HCT116 (cell line): ENCODE measurements at regions not wholly inside any gene's neighbourhood (a gene's known extent, or its start where the extent isn't known, plus 50 kb on each side); places are given as distances from the start of the nearest gene placed in this dataset.

ENCODE experiments used
- ATAC-seq: fragments of 200-7000 bp; cut with Tn5 transposase; 2 replicates; pipeline ENCODE4 v1.9.1; 2020; ENCODE audit warnings: mild to moderate bottlenecking, moderate library complexity
- BruUV-seq: library from RNA; stranded (reverse); fragments of 400-500 nt; replicated peaks from 2 replicates; lab custom pipeline; 2021; lab: Mats Ljungman, UMichigan
- CTCF ChIA-PET: fragments of 300-600 bp; sonication (Branson Sonifier 250); formaldehyde crosslinking; loops from one replicate; lab custom pipeline; 2021; ENCODE audit warnings: antibody characterized with exemption; lab: Charles Lee
- POLR2A ChIA-PET: fragments of 300-600, 350-600 bp; sonication (Branson Sonifier 250); formaldehyde crosslinking; loops from one replicate; lab custom pipeline; 2021; ENCODE audit warnings: antibody characterized with exemption; lab: Charles Lee
- RAD21 ChIA-PET, 2 experiments: fragments of 300-600 bp; sonication (Branson Sonifier 250); formaldehyde crosslinking; loops; one replicate each; lab custom pipeline; 2023; ENCODE audit warnings: low total read pairs in 2 of 2; ENCODE audit not compliant: uncharacterized antibody in 2 of 2, unreplicated experiment in 2 of 2, low non-redundant PET in 1 of 2; lab: Charles Lee
- DNase-seq: peaks from one replicate; pipeline ENCODE4 v3.0.0-alpha.2; 2010; ENCODE audit warnings: low read depth, low spot score
- H2AFZ ChIP-seq: fragments of 200-600 bp; shearing (Covaris generic), sonication (generic); 2 replicates; pipeline ENCODE4 v1.6.1; 2017; ENCODE audit warnings: low read depth, mixed run types, mixed read lengths, antibody characterized with exemption, low read length; ENCODE audit not compliant: poor library complexity, severe bottlenecking
- H3K27ac ChIP-seq: 2 replicates; pipeline ENCODE4 v1.5.1; 2012; ENCODE audit warnings: low read depth, low read length
- H3K27me3 ChIP-seq: fragments of 200-600 bp; sonication (generic); 2 replicates; pipeline ENCODE4 v1.6.1; 2016; ENCODE audit warnings: mixed run types, low read length, mixed read lengths; ENCODE audit not compliant: insufficient read depth
- H3K36me3 ChIP-seq, 2 experiments: fragments of 200-500 bp in 1 of 2; fragments of 200-600 bp in 1 of 2; sonication (Bioruptor generic) in 1 of 2; sonication (generic) in 1 of 2; 2 replicates each; pipeline versions ENCODE4 v1.5.1 to v1.6.1; 2014 to 2016; ENCODE audit warnings: low read length in 2 of 2, inconsistent platforms in 1 of 2, mixed read lengths in 1 of 2, mixed run types in 1 of 2; ENCODE audit not compliant: insufficient read depth in 2 of 2, control insufficient read depth in 1 of 2
- H3K4me1 ChIP-seq, 2 experiments: fragments of 200-600 bp in 1 of 2; sonication (generic) in 1 of 2; 2 replicates each; pipeline versions ENCODE4 v1.5.1 to v1.6.1; 2012 to 2017; ENCODE audit warnings: low read length in 2 of 2, inconsistent platforms in 1 of 2, mild to moderate bottlenecking in 1 of 2, mixed read lengths in 1 of 2, mixed run types in 1 of 2, moderate library complexity in 1 of 2; ENCODE audit not compliant: insufficient read depth in 2 of 2, control insufficient read depth in 1 of 2
- H3K4me2 ChIP-seq: fragments of 200-600 bp; sonication (generic); 2 replicates; pipeline ENCODE4 v1.6.1; 2017; ENCODE audit warnings: mixed run types, low read length, mixed read lengths
- H3K4me3 ChIP-seq, 2 experiments: fragments of 200-600 bp in 1 of 2; sonication (generic) in 1 of 2; replicated peaks in 1 of 2; 2 replicates each; pipeline ENCODE4 v1.5.1; 2011 to 2016; ENCODE audit warnings: low read length in 2 of 2, control low read depth in 1 of 2, low read depth in 1 of 2, mild to moderate bottlenecking in 1 of 2, mixed read lengths in 1 of 2, mixed run types in 1 of 2
- H3K79me2 ChIP-seq: fragments of 200-600 bp; sonication (generic); 2 replicates; pipeline ENCODE4 v1.6.1; 2017; ENCODE audit warnings: mild to moderate bottlenecking, mixed run types, low read length, moderate library complexity, mixed read lengths; ENCODE audit not compliant: insufficient read depth
- H3K9ac ChIP-seq: fragments of 200-600 bp; sonication (generic); 2 replicates; pipeline ENCODE4 v1.6.1; 2016; ENCODE audit warnings: low read length, mixed read lengths
- H3K9me2 ChIP-seq: fragments of 200-600 bp; sonication (generic), shearing (Covaris generic); 2 replicates; pipeline ENCODE4 v1.6.1; 2017; ENCODE audit warnings: mixed run types, mild to moderate bottlenecking, moderate library complexity; ENCODE audit not compliant: insufficient read depth
- H3K9me3 ChIP-seq, 2 experiments: fragments of 200-500 bp in 1 of 2; fragments of 200-600 bp in 1 of 2; sonication (Bioruptor generic) in 1 of 2; sonication (generic) in 1 of 2; 2 replicates each; pipeline ENCODE4 v1.6.1; 2014 to 2017; ENCODE audit warnings: low read length in 2 of 2, mixed read lengths in 2 of 2, inconsistent platforms in 1 of 2, low read depth in 1 of 2, mild to moderate bottlenecking in 1 of 2, mixed run types in 1 of 2, moderate library complexity in 1 of 2; ENCODE audit not compliant: control insufficient read depth in 1 of 2, insufficient read depth in 1 of 2
- H4K20me1 ChIP-seq: fragments of 200-600 bp; sonication (generic), shearing (Covaris generic); 2 replicates; pipeline ENCODE4 v1.6.1; 2017; ENCODE audit warnings: mixed run types, mild to moderate bottlenecking, moderate library complexity; ENCODE audit not compliant: insufficient read depth
- ATF3 ChIP-seq: IDR thresholded peaks from 2 replicates; pipeline ENCODE4 v1.6.1; 2012
- CEBPB ChIP-seq: IDR thresholded peaks from 2 replicates; pipeline ENCODE4 v1.6.1; 2012; ENCODE audit warnings: low read depth
- CTCF ChIP-seq, 3 experiments: fragments of 200-600 bp in 1 of 3; sonication (generic) in 1 of 3; IDR thresholded peaks in 2 of 3; conservative IDR thresholded peaks in 1 of 3; 2 replicates each; pipeline ENCODE4 v1.5.1; 2012 to 2017; ENCODE audit warnings: low read depth in 2 of 3, low read length in 2 of 3, antibody characterized with exemption in 1 of 3, borderline replicate concordance in 1 of 3, control low read depth in 1 of 3, mild to moderate bottlenecking in 1 of 3, mixed read lengths in 1 of 3, mixed run types in 1 of 3, moderate library complexity in 1 of 3; ENCODE audit not compliant: insufficient read depth in 1 of 3
- EGR1 ChIP-seq: IDR thresholded peaks from 2 replicates; pipeline ENCODE4 v1.6.1; 2012; ENCODE audit warnings: low read depth
- EZH2 ChIP-seq: fragments of 200-600 bp; sonication (generic); IDR thresholded peaks from 2 replicates; pipeline ENCODE4 v1.6.1; 2017; ENCODE audit warnings: antibody characterized with exemption, mixed run types
- POLR2A ChIP-seq: IDR thresholded peaks from 2 replicates; pipeline ENCODE4 v1.7.0; 2011; ENCODE audit warnings: borderline replicate concordance; ENCODE audit not compliant: insufficient read depth, insufficient read length; ENCODE audit errors: extremely low read depth
- POLR2AphosphoS5 ChIP-seq: IDR thresholded peaks from 2 replicates; pipeline ENCODE4 v1.6.1; 2011; ENCODE audit warnings: mild to moderate bottlenecking, low read depth, low read length, moderate library complexity
- REST ChIP-seq: IDR thresholded peaks from 2 replicates; pipeline ENCODE4 v1.6.1; 2012; ENCODE audit warnings: low read depth
- TCF7L2 ChIP-seq: IDR thresholded peaks from 2 replicates; pipeline ENCODE4 v1.7.0; 2011; ENCODE audit warnings: borderline replicate concordance, inconsistent platforms; ENCODE audit not compliant: insufficient read depth, insufficient read length; ENCODE audit errors: extremely low read depth
- YY1 ChIP-seq: IDR thresholded peaks from 2 replicates; pipeline ENCODE4 v1.6.1; 2011; ENCODE audit warnings: low read length, low read depth, moderate library complexity, mild to moderate bottlenecking; ENCODE audit not compliant: insufficient replicate concordance; ENCODE audit errors: extremely low read depth
- ZBTB33 ChIP-seq: IDR thresholded peaks from 2 replicates; pipeline ENCODE4 v1.6.1; 2011; ENCODE audit warnings: mild to moderate bottlenecking, low read length, moderate library complexity; ENCODE audit not compliant: insufficient replicate concordance; ENCODE audit errors: extremely low read depth
- ZFX ChIP-seq: fragments of 450-650 bp; IDR thresholded peaks from 2 replicates; pipeline ENCODE4 v1.6.1; 2017
- ZNF274 ChIP-seq: fragments of 200-500 bp; sonication (Bioruptor generic); IDR thresholded peaks from 2 replicates; pipeline ENCODE4 v1.6.1; 2014; ENCODE audit warnings: mild to moderate bottlenecking, low read depth, low read length, inconsistent platforms
- intact Hi-C: fragments of 100-400 bp; cut with micrococcal nuclease; formaldehyde crosslinking; loops from 2 replicates; pipeline ENCODE4 v1.10.0; 2022

GRCh38 chr7:155864991-155865690, 52.9 kb upstream of the SHH start:
- intact Hi-C loops: no loop called here
- Histone ChIP-seq H3K79me2 (no peaks in the 10 kb centered on the region), H4K20me1 (no peaks in the 10 kb centered on the region), H3K9me2 (no peaks in the 10 kb centered on the region), H3K4me3 (no peak overlapping the region), H3K36me3 (no peaks in the 10 kb centered on the region), H3K27me3 (peaks cover 12% of the 10 kb centered on the region; the same call in 1 of the 2 replicates), H3K27ac (no peak overlapping the region), H2AFZ (no peak overlapping the region), H3K9me3 (no peaks in the 10 kb centered on the region; a peak in 1 of 4 replicates), H3K9ac (no peak overlapping the region), H3K4me2 (no peak overlapping the region), H3K4me1 (peaks cover 9 to 17% of the 10 kb centered on the region in 2 experiments; a peak in 2 of 4 replicates)
- DNase-seq (no peak), ATAC-seq (no peak)
- POLR2A ChIA-PET: no interaction called here
- RAD21 ChIA-PET: no interaction called here
- CTCF ChIA-PET: no interaction called here
- no TSS peak for BruUV-seq
- TF ChIP-seq REST: no peak
- no peak for TF ChIP-seq EGR1
- no peak for TF ChIP-seq CTCF (IDR thresholded peaks at IDR 0.05 in 2 of 3, conservative IDR thresholded peaks at IDR 0.05 in 1 of 3; ENCODE audit: borderline replicate concordance in 1 of 3, insufficient read depth in 1 of 3, low read depth in 2 of 3, low read length in 2 of 3)
- TF ChIP-seq ZFX: no peak
- TF ChIP-seq POLR2A: no peak
- TF ChIP-seq POLR2AphosphoS5: no peak
- TF ChIP-seq TCF7L2: no peak
- TF ChIP-seq YY1: no peak
- TF ChIP-seq ATF3: no peak
- no peak for TF ChIP-seq ZBTB33
- no peak for TF ChIP-seq EZH2
- TF ChIP-seq CEBPB: no peak
- TF ChIP-seq ZNF274: no peak
